GM12873 (cell line): ENCODE measurements at regions not wholly inside any gene's neighbourhood (a gene's known extent, or its start where the extent isn't known, plus 50 kb on each side); places are given as distances from the start of the nearest gene placed in this dataset.

Source experiments
- CTCF ChIP-seq: IDR thresholded peaks from 2 replicates; pipeline ENCODE4 v1.5.1; 2012; ENCODE audit warnings: low read depth, mild to moderate bottlenecking, moderate library complexity, low read length, control low read depth; ENCODE audit not compliant: insufficient read depth; ENCODE audit errors: missing control alignments

- no peak for TF ChIP-seq CTCF
Measured at GRCh38 chr5:29715167-29715566, 1478.3 kb upstream of the CDH6 start.

GRCh38 chr5:29702875-29703274, 1490.6 kb upstream of the CDH6 start:
- TF ChIP-seq CTCF = no peak

GRCh38 chr5:29701600-29701999, 1491.9 kb upstream of the CDH6 start:
- TF ChIP-seq CTCF = no peak

- no peak for TF ChIP-seq CTCF
Measured at GRCh38 chr5:29697785-29698414, 1495.6 kb upstream of the CDH6 start.

- no peak for TF ChIP-seq CTCF
Measured at GRCh38 chr5:29697278-29697677, 1496.2 kb upstream of the CDH6 start.

- TF ChIP-seq CTCF = no peak
Measured at GRCh38 chr5:29672678-29673077, 1520.8 kb upstream of the CDH6 start.

- TF ChIP-seq CTCF = no peak
Measured at GRCh38 chr5:29662876-29663275, 1530.6 kb upstream of the CDH6 start.

- TF ChIP-seq CTCF = no peak
Measured at GRCh38 chr5:29654954-29655353, 1538.5 kb upstream of the CDH6 start.
